Lung (tissue), 11 donors: ENCODE measurements at regions not wholly inside any gene's neighbourhood (a gene's known extent, or its start where the extent isn't known, plus 50 kb on each side); places are given as distances from the start of the nearest gene placed in this dataset.

Experiments used
- ATAC-seq: fragments of 200-7000 bp; cut with Tn5 transposase; one replicate; pipeline ENCODE4 v1.9.1; 2020; ENCODE audit warnings: moderate number of reproducible peaks; ENCODE audit not compliant: insufficient read depth, low FRiP score
- DNase-seq, 3 donors: peaks; one replicate each; pipeline ENCODE4 v3.0.0-alpha.2; 2013 to 2017
- H3K27ac ChIP-seq, 2 donors: one replicate each; pipeline ENCODE4 v1.5.1; 2013; ENCODE audit warnings: mild to moderate bottlenecking in 2 of 2, moderate library complexity in 2 of 2, control low read depth in 1 of 2, inconsistent platforms in 1 of 2, low read depth in 1 of 2, low read length in 1 of 2
- H3K27me3 ChIP-seq, 3 donors: one replicate each; pipeline ENCODE4 v1.5.1; 2013; ENCODE audit warnings: low read length in 2 of 3; ENCODE audit not compliant: control insufficient read depth in 3 of 3, insufficient read depth in 3 of 3
- H3K36me3 ChIP-seq, 4 donors: one replicate each; pipeline ENCODE4 v1.5.1; 2013; ENCODE audit warnings: low read length in 4 of 4, mild to moderate bottlenecking in 1 of 4, moderate library complexity in 1 of 4; ENCODE audit not compliant: control insufficient read depth in 4 of 4, insufficient read depth in 4 of 4
- H3K4me1 ChIP-seq, 5 donors: one replicate each; pipeline ENCODE4 v1.5.1; 2013; ENCODE audit warnings: low read length in 5 of 5, mild to moderate bottlenecking in 2 of 5, moderate library complexity in 1 of 5; ENCODE audit not compliant: control insufficient read depth in 5 of 5, insufficient read depth in 5 of 5
- H3K4me3 ChIP-seq: one replicate; pipeline ENCODE4 v1.5.1; 2013; ENCODE audit warnings: mild to moderate bottlenecking, control low read depth, moderate library complexity
- H3K9ac ChIP-seq, 2 donors: one replicate each; pipeline ENCODE4 v1.5.1; 2013; ENCODE audit warnings: low read length in 2 of 2, control low read depth in 1 of 2; ENCODE audit not compliant: insufficient read depth in 1 of 2
- H3K9me3 ChIP-seq, 4 donors: one replicate each; pipeline ENCODE4 v1.5.1; 2013; ENCODE audit warnings: low read length in 3 of 4, mild to moderate bottlenecking in 1 of 4, moderate library complexity in 1 of 4; ENCODE audit not compliant: control insufficient read depth in 4 of 4, insufficient read depth in 3 of 4
- CTCF ChIP-seq: IDR thresholded peaks from 2 replicates; pipeline ENCODE4 v1.5.1; 2012; ENCODE audit warnings: mild to moderate bottlenecking; ENCODE audit errors: control extremely low read depth, extremely low read depth
- WGBS, 2 donors: extraction: QIAGEN DNeasy Blood & Tissue Kit; methylation state at CpG; one replicate each; pipeline ENCODE4 v1.1.7; 2013; 5-methylcytosine and 5-hydroxymethylcytosine counted together
- donor health status: control.
- donor health status: control.
- donor health status: Bipolar disorder and iron deficiency.
- donor health status: healthy.
- donor health status: DM: yes; HTN: yes; CAD: no.

- no peak for ATAC-seq
Measured at GRCh38 chr15:98390946-98391530, 257.3 kb upstream of the IGF1R start.

GRCh38 chr15:98391568-98391967, 256.8 kb upstream of the IGF1R start:
- ATAC-seq (no peak), DNase-seq (no peak)
- 84 to 85% methylated on average over 7 of the region's 7 CpGs for WGBS, 2 donors
- Histone ChIP-seq H3K27ac (no peak overlapping the region), H3K4me3 (no peak overlapping the region), H3K27me3 (peaks cover 0 to 4% (median 0%) of the 10 kb centered on the region in 3 donors), H3K4me1 (no peaks in the 10 kb centered on the region), H3K36me3 (no peaks in the 10 kb centered on the region), H3K9ac (no peak overlapping the region), H3K9me3 (peaks cover 0 to 3% (median 0%) of the 10 kb centered on the region in 4 donors)
- no peak for TF ChIP-seq CTCF

More at GRCh38 chr15:98390946-98391530, 257.3 kb upstream of the IGF1R start:
- DNase-seq, result no peak
- 93 to 94% methylated on average over 7 of the region's 7 CpGs for WGBS, 2 donors
- Histone ChIP-seq H3K9ac (no peak overlapping the region), H3K27ac (no peak overlapping the region), H3K4me1 (no peaks in the 10 kb centered on the region), H3K4me3 (no peak overlapping the region), H3K27me3 (peaks cover 0 to 4% (median 0%) of the 10 kb centered on the region in 3 donors), H3K36me3 (no peaks in the 10 kb centered on the region), H3K9me3 (peaks cover 0 to 3% (median 0%) of the 10 kb centered on the region in 4 donors)
- no peak for TF ChIP-seq CTCF

- TF ChIP-seq CTCF, result no peak
Measured at GRCh38 chr15:98393471-98393870, 254.9 kb upstream of the IGF1R start.

GRCh38 chr15:98394546-98394945, 253.8 kb upstream of the IGF1R start:
- H3K9ac ChIP-seq, result no peak overlapping the region
- peaks cover 0 to 6% (median 0%) of the 10 kb centered on the region in 5 donors for H3K4me1 ChIP-seq
- H3K27ac ChIP-seq, result no peak overlapping the region
- peaks cover 0 to 4% (median 0%) of the 10 kb centered on the region in 3 donors for H3K27me3 ChIP-seq
- WGBS, 2 donors, result 71 to 77% methylated on average over 10 of the region's 10 CpGs
- ATAC-seq (no peak), DNase-seq (no peak)
- TF ChIP-seq CTCF, result no peak
- H3K4me3 ChIP-seq, result no peak overlapping the region
- H3K9me3 ChIP-seq, result peaks cover 0 to 3% (median 0%) of the 10 kb centered on the region in 4 donors
- H3K36me3 ChIP-seq, result no peaks in the 10 kb centered on the region

More at GRCh38 chr15:98393471-98393870, 254.9 kb upstream of the IGF1R start:
- H3K4me3 ChIP-seq, result no peak overlapping the region
- no peak for DNase-seq
- H3K9me3 ChIP-seq, result peaks cover 0 to 3% (median 0%) of the 10 kb centered on the region in 4 donors
- H3K27me3 ChIP-seq, result peaks cover 0 to 4% (median 0%) of the 10 kb centered on the region in 3 donors
- ATAC-seq, result no peak
- H3K9ac ChIP-seq, result no peak overlapping the region
- 71 to 75% methylated on average over 9 of the region's 9 CpGs for WGBS, 2 donors
- H3K36me3 ChIP-seq, result no peaks in the 10 kb centered on the region
- peaks cover 0 to 6% (median 0%) of the 10 kb centered on the region in 5 donors for H3K4me1 ChIP-seq
- no peak overlapping the region for H3K27ac ChIP-seq
